PC-3 (cell line): ENCODE measurements at regions not wholly inside any gene's neighbourhood (a gene's known extent, or its start where the extent isn't known, plus 50 kb on each side); places are given as distances from the start of the nearest gene placed in this dataset.
"Not testable (repeated sequence)": the region's sequence is repeated elsewhere in the genome, so short reads cannot be mapped to it uniquely, and the experiment has no call there.

Experiments
- ATAC-seq: fragments of 200-7000 bp; cut with Tn5 transposase; 2 replicates; pipeline ENCODE4 v1.9.1; 2020; ENCODE audit warnings: mild to moderate bottlenecking, moderate library complexity
- BruUV-seq: library from RNA; stranded (reverse); fragments of 400-500 nt; replicated peaks from 2 replicates; lab custom pipeline; 2021; lab: Mats Ljungman, UMichigan
- CTCF ChIA-PET: fragments of 300-600 bp; sonication (Branson Sonifier 250); formaldehyde crosslinking; loops from one replicate; lab custom pipeline; 2022; ENCODE audit warnings: antibody characterized with exemption; lab: Charles Lee
- POLR2A ChIA-PET: fragments of 300-600 bp; sonication (Branson Sonifier 250); formaldehyde crosslinking; loops from one replicate; lab custom pipeline; 2022; ENCODE audit warnings: antibody characterized with exemption; ENCODE audit not compliant: unreplicated experiment; lab: Charles Lee
- DNase-seq: peaks from one replicate; pipeline ENCODE4 v3.0.0-alpha.2; 2015
- H2AFZ ChIP-seq: fragments of 300-600 bp; sonication (generic); 2 replicates; pipeline ENCODE4 v1.6.0; 2016; ENCODE audit warnings: antibody characterized with exemption, low read length
- H3F3A ChIP-seq: fragments of 300-600 bp; sonication (generic); one replicate; pipeline ENCODE4 v1.6.0; 2017; ENCODE audit warnings: antibody characterized with exemption, low read length, control low read depth, mild to moderate bottlenecking; ENCODE audit not compliant: unreplicated experiment
- H3K27ac ChIP-seq: fragments of 300-600 bp; sonication (generic); 2 replicates; pipeline ENCODE4 v1.5.1; 2016; ENCODE audit warnings: mild to moderate bottlenecking, low read length
- H3K27me3 ChIP-seq: fragments of 300-600 bp; sonication (generic); 2 replicates; pipeline ENCODE4 v1.6.1; 2016; ENCODE audit warnings: low read length, mixed read lengths
- H3K36me3 ChIP-seq: fragments of 300-600 bp; sonication (generic); 2 replicates; pipeline ENCODE4 v1.6.1; 2016; ENCODE audit warnings: low read depth, mixed run types, low read length, mixed read lengths
- H3K4me1 ChIP-seq: fragments of 300-600 bp; sonication (generic); 2 replicates; pipeline ENCODE4 v1.5.1; 2016; ENCODE audit warnings: low read length; ENCODE audit not compliant: insufficient read depth
- H3K4me2 ChIP-seq: fragments of 300-600 bp; sonication (generic); 2 replicates; pipeline ENCODE4 v1.6.0; 2016; ENCODE audit warnings: low read length
- H3K4me3 ChIP-seq: fragments of 300-600 bp; sonication (generic); 2 replicates; pipeline ENCODE4 v1.5.1; 2016; ENCODE audit warnings: mild to moderate bottlenecking, low read length, mixed read lengths
- H3K79me2 ChIP-seq: fragments of 300-600 bp; sonication (generic); 2 replicates; pipeline ENCODE4 v1.6.1; 2017; ENCODE audit warnings: low read length, mixed read lengths
- H3K9ac ChIP-seq: fragments of 300-600 bp; sonication (generic); 2 replicates; pipeline ENCODE4 v1.6.0; 2016; ENCODE audit warnings: mild to moderate bottlenecking, low read length
- H3K9me2 ChIP-seq: fragments of 300-600 bp; sonication (generic); replicated peaks from 2 replicates; pipeline ENCODE4 v1.6.1; 2016; ENCODE audit warnings: mixed run types, low read length, mixed read lengths
- H3K9me3 ChIP-seq: fragments of 300-600 bp; sonication (generic); 2 replicates; pipeline ENCODE4 v1.6.1; 2016; ENCODE audit warnings: low read length, mixed read lengths
- H4K20me1 ChIP-seq: fragments of 300-600 bp; sonication (generic); 2 replicates; pipeline ENCODE4 v1.6.1; 2016; ENCODE audit warnings: low read length, mixed read lengths
- CTCF ChIP-seq: fragments of 300-600 bp; sonication (generic); conservative IDR thresholded peaks from 2 replicates; pipeline ENCODE4 v1.5.1; 2017; ENCODE audit warnings: antibody characterized with exemption, low read depth, mild to moderate bottlenecking, low read length
- EZH2 ChIP-seq: fragments of 300-600 bp; sonication (generic); IDR thresholded peaks from one replicate; pipeline ENCODE4 v1.6.1; 2017; ENCODE audit warnings: antibody characterized with exemption, mild to moderate bottlenecking, low read length; ENCODE audit not compliant: unreplicated experiment
- EZH2phosphoT487 ChIP-seq: fragments of 300-600 bp; sonication (generic); IDR thresholded peaks from 2 replicates; pipeline ENCODE4 v1.6.1; 2018; ENCODE audit warnings: mild to moderate bottlenecking, antibody characterized with exemption, low read length, borderline replicate concordance
- intact Hi-C: fragments of 100-400 bp; cut with micrococcal nuclease; formaldehyde crosslinking; loops from 2 replicates; pipeline ENCODE4 v1.9.0; 2023

DNA sequence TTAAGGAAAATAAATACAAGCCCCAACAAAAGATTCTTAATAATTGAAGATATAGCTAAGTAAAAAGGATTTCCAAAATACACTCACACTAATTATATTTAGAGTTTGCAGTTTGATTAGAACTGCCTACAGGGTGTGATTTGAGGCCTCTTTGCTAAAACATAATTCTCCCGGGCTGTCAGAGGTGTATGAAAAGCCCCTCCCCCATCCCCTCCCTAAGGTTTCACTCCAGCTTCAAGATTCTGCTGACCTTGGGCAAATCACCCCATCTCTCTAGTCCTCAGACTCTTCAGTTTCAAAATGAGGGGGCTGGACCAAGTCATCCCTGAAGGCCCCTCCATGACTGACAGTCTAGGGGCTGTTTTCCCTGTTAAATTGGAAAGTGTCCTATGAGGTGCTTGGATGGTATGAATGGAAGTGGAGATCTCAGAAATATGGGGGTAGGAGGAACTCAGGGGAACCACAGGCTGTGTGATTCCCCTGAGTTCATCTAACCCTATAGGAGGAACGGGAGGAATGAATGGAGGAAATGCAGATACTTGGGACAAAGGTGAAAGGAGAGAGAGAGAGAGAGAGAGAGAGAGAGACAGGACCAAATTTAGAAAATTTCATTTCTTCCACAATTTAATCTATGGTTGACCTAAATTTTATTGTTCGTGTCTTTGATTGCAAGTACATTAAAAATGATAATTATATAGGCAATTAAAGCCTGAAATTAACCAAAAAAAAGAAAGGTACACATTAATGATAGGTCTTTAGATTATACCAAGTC, 107.5 kb downstream of the SPP2 start:
- H3F3A ChIP-seq, result no peaks in the 10 kb centered on the region
- no TSS peak for BruUV-seq
- no peaks in the 10 kb centered on the region for H3K36me3 ChIP-seq
- H4K20me1 ChIP-seq, result no peaks in the 10 kb centered on the region
- H3K79me2 ChIP-seq, result no peaks in the 10 kb centered on the region
- no peaks in the 10 kb centered on the region for H3K9me2 ChIP-seq
- intact Hi-C loops, result loop anchor here (5.0 kb wide), 1 partner anchor 99 kb away; no protein-coding TSS in a partner anchor
- CTCF ChIA-PET, result no interaction called here
- peaks cover 30% of the 10 kb centered on the region for H3K4me1 ChIP-seq
- ATAC-seq, result no peak
- POLR2A ChIA-PET, result no interaction called here
- no peak for TF ChIP-seq EZH2phosphoT487
- no peak for TF ChIP-seq CTCF
- no peak for TF ChIP-seq EZH2
- H3K27me3 ChIP-seq, result no peaks in the 10 kb centered on the region
- no peak overlapping the region for H3K9ac ChIP-seq
- 0 out of 2 replicates have a peak overlapping the region, but pooled peaks have one; percentile 40 for H3K4me2 ChIP-seq
- H3K27ac ChIP-seq, result peak overlapping the region; percentile 17; the same call in 1 of the 2 replicates
- no peaks in the 10 kb centered on the region for H3K9me3 ChIP-seq
- DNase-seq, result no peak
- no peak overlapping the region for H2AFZ ChIP-seq
- no peak overlapping the region for H3K4me3 ChIP-seq

GRCh38 chr2:234156326-234156725, 105.8 kb downstream of the SPP2 start:
- no peak for ATAC-seq
- H3K9me2 ChIP-seq, result no peaks in the 10 kb centered on the region
- no peak overlapping the region for H2AFZ ChIP-seq
- intact Hi-C loops, result loop anchor here (5.0 kb wide), 1 partner anchor 101 kb away; no protein-coding TSS in a partner anchor
- H3F3A ChIP-seq, result no peaks in the 10 kb centered on the region
- no peaks in the 10 kb centered on the region for H3K9me3 ChIP-seq
- peaks cover 17% of the 10 kb centered on the region for H3K4me1 ChIP-seq
- H3K27me3 ChIP-seq, result no peaks in the 10 kb centered on the region
- H4K20me1 ChIP-seq, result no peaks in the 10 kb centered on the region
- POLR2A ChIA-PET, result no interaction called here
- DNase-seq, result no peak
- TF ChIP-seq EZH2 (no peak), EZH2phosphoT487 (no peak), CTCF (no peak)
- CTCF ChIA-PET, result no interaction called here
- BruUV-seq, result no TSS peak
- no peak overlapping the region for H3K27ac ChIP-seq
- H3K36me3 ChIP-seq, result no peaks in the 10 kb centered on the region
- no peak overlapping the region for H3K4me3 ChIP-seq
- H3K79me2 ChIP-seq, result no peaks in the 10 kb centered on the region
- H3K4me2 ChIP-seq, result no peak overlapping the region
- H3K9ac ChIP-seq, result no peak overlapping the region

GRCh38 chr2:234152835-234153234, 102.3 kb downstream of the SPP2 start:
- H3K27me3 ChIP-seq, H4K20me1 ChIP-seq, H3K4me3 ChIP-seq, H3K27ac ChIP-seq, H3F3A ChIP-seq, H3K4me1 ChIP-seq, ATAC-seq, H3K36me3 ChIP-seq, H3K9ac ChIP-seq, POLR2A ChIA-PET, BruUV-seq, H3K9me3 ChIP-seq, H3K4me2 ChIP-seq, intact Hi-C loops, DNase-seq, CTCF ChIA-PET, H3K9me2 ChIP-seq, H2AFZ ChIP-seq, H3K79me2 ChIP-seq: not testable (repeated sequence)
